ENCODE measurements at regions not wholly inside any gene's neighbourhood (a gene's known extent, or its start where the extent isn't known, plus 50 kb on each side); places are given as distances from the start of the nearest gene placed in this dataset.
A peak's percentile ranks its signal among the peaks of the same experiment; 100 is the strongest.

DNA sequence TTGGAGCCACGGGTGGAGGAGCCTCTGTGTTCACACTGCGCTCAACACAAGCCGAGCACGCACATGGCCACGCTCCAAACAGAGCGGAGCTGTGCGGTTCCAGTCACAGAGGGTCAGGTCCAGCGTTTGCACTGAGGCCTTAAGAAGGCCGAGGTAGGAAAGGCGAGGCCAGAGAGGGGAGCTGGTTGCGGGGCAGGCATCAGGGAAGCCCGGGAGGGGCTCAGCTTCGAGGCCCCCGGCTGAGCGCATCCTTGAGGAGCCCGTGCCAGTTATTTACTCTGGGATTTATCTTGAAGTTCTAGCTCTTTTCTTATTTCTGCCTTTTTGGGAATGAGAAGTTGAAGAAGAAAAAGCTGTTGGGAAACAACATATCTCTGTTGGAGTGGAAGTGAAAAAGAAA, 140.8 kb downstream of the IRX1 start:
- no peak for DNase-seq

DNA sequence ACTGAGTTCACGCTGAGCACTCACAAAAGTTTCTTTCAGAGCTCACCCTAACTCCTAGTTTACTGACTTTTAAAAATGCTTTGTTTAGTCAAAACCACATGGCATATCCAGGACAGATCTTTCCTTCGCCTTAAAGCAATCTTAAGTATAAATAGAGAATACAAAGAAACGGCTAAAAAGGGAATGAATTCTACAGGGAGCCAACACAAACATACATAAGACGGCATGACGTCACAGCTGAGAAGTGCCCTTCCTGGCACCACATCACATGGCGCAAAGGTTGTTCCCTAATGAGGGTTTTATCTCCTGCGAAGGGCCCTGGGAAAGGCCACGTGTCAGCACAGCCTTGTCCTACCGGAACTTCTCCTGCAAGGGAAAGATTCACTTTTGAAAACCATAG, 141.3 kb downstream of the IRX1 start:
- DNase-seq = no peak

DNA sequence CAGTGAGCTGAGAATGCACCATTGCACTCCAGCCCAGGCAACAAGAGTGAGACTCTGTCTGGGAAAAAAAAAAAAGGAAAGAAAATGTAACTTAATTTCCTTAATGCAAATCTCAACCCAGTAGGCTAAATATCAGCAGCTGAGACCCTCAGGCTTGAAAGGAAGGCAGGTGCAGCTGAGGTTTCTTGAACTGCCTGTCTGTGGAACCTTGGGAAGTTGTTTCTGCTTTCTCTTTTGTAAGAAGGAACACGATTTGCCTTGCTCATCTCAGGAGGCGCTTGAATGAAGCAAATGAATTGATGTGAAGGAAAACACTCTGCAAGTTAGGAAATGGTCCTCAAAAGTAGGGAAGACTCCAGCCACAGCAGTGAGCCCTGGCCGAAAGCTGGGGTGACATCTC, 143.3 kb downstream of the IRX1 start:
- no peak for DNase-seq

DNA sequence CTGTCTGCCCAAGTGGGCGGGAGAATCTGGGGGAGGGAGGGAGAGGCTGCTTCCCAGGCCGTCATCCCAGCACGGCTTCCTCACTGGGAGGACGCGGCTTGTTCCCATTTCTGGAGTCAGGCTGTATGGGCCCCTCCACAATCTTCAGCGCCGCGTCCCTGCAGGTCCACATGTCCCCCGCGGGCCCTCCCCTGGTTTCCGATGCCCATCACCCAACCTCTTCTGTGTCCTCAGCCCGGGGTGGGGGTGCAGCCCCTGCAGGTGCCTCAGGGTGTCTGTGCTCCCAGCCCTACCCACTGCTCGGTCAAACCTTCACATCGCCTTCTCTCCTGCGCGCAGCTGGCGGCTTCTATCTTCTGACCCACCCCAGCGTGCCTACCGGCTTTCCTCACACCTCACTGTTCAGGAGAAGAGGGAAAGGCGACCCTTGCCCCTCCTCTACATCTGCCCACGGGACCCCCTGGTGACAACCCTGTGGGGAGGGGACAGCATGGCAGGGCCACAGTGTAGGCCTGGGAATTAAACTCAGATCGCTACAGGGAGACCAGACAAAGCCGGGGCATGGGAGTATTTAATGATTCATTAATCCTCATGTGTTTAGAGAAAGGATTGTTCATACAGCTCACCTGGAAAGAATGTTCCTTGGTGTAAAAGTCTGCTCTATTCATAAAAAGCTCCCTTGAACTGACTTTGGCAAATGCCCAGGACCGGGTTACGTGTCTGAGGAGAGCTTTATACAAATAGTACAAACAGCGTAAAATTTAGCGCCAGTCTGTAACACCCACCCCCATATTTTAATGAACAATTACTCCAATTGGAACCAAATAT, 145.1 kb downstream of the IRX1 start:
- peak; percentile 35 to 36 for DNase-seq

DNA sequence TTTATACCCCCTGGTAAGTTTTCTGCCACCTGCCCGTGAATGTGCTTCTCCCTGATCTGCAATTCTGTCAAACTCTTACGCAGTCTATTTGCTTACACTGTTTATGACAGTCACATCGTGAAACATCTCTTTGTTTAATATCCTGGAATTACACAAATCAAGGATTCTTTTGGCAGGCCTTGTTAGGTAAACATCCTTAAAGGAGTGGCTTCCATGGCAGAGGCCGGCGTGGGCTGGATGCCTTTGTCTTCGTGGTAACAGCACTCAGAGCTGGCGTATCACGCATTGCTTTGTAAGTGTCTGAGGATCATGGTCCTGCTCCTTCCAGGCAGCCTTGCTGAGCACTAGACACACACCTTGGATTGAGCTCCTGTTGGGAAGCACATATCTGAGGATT, 145.7 kb downstream of the IRX1 start:
- no peak for DNase-seq

DNA sequence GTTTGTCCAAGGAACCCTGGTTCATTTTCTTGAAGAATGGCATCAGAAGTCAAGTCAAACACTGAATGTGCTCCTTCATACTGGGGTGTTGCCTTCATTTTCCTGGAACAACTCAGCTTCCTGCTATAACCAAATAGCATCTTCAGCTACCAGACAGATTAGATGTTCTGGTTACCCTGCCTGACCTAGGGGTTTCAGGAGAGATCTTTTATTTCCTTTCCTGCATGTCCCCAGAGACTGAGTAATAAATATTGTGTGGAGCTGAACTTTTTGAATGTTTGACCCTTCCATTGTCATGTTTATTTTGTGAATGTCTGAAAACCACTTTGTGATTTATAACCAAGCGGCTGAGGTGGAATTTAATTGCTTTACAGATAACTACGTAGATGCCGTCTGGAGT, 147.1 kb downstream of the IRX1 start:
- no peak for DNase-seq

DNA sequence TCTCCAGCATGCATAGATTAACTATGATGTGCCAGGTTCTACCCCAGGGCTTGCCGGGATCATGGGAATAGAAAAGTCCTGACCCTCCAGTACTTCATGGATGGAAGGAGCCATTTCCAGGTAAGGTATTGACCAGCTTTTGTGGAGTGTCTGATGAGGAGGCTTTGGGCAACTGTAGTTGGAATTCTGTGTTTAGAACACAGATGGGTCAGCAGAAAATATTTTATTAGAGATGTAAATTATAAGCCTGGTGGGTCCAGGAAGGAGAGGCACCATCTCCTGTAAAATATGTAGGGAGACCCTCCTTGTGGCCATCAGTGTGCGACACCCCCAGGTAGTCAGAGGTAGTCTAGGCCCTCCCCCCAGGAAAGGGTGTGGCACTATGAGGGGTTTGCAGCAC, 156.2 kb downstream of the IRX1 start:
- DNase-seq = no peak

DNA sequence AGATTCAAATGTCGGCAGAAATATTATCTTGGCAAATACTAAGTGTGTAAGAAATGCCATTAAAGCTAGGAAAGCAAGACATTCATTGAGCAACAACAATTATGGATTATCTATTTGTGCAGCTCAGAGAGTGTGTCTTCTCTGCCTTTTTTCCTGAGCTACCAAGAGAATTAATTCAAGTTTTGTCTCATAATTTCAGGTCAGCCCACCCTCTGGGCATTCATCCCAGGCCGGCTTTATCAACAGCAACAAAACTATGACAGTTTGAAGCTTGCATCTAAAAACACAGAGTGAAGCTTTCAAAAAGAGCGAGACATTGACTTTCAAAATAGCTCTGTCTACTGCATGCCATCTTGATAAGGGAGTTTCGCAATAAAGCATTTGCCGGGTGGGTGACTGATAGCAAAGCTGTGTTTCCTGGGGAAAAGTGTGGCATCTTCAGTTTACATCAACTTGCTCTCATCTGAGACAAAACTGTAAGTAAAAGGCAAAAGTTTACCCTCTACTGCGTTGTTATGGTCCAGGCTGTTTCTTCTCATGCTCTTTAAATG, 182.4 kb downstream of the IRX1 start:
- DNase-seq = peak in 1 of 2 donors; percentile 4

DNA sequence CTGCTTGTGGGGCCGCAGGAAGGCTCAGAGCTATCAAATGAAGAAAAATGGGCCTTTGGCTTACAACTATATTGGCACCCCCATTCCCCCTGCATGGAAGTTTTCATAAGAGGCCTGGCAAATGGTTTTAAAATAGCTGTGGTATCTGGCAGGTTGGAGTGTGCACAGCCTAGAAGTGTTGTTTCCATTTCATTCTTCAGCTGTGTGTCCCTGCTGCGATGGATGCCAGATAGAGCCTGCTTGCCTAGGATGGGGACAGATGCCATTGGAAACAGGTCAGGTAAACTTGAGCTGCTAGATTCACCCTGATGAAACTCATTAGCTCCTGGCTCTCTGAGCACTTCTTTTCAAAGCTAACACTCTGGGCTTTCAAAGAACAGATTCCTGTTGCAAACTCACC, 183.3 kb downstream of the IRX1 start:
- no peak for DNase-seq

DNA sequence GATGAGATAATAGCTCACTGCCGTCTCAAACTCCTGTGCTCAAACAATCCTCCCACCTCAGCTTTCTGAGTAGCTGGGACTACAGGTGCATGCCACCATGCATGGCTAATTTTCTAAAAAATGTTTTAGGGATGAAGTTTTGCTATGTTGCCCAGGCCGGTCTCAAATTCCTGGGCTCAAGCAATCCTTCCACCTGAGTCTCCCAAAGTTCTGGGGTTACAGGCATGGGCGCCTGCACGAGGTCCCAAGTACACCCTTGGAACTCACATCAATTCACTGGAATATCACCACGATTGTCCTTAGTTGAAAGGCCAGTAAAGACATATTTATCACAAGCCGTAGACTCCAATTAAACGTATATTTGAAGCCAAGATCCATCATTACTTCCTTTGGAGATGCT, 184.6 kb downstream of the IRX1 start:
- no peak for DNase-seq

DNA sequence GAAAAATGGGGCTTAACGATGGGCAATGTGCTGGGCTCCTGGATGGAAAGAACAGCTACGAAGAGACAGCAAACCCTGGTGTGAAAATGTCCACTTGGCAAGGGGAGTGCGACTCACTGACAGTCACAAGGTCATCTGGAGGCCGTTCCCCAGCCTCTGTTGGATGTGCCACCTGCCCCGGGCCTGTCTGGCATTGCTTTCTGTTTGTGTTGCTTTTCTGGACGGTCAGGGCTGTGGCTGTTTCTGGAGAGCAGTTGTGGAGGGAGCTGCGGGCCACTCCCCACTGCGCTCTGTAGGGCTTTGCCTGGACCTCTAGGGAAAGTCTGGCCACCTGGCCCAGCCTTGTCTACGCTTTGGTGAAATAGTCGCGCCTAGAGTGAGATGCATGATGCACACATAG, 185.3 kb downstream of the IRX1 start:
- no peak for DNase-seq

DNA sequence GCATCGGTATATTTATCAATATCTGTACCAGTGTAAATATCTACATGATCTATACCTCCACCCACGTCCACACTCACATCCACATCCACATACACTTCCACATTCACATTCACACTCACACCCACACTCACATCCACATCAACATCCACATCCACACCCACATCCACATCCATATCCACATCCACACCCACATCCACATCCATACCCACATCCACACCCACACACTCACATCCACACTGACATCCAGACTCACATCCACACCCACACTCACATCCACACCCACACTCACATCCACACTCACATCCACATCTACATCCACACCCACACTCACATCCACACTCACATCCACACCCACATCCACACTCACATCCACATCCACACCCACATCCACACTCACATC, 189.2 kb downstream of the IRX1 start:
- no peak for DNase-seq

DNA sequence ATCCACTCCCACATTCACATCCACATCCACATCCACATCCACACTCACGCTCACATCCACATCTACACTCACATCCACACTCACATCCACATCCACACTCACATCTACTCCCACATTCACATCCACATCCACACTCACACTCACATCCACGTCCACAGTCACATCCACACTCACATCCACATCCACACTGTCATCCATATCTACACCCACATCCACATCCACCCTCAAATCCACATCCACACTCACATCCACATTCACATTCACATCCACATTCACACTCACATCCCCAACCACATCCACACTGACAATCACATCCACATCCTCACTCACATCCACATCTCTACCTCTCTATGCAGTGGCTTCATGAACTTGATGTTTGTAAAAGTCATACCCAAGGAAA, 190.5 kb downstream of the IRX1 start:
- DNase-seq = no peak

DNA sequence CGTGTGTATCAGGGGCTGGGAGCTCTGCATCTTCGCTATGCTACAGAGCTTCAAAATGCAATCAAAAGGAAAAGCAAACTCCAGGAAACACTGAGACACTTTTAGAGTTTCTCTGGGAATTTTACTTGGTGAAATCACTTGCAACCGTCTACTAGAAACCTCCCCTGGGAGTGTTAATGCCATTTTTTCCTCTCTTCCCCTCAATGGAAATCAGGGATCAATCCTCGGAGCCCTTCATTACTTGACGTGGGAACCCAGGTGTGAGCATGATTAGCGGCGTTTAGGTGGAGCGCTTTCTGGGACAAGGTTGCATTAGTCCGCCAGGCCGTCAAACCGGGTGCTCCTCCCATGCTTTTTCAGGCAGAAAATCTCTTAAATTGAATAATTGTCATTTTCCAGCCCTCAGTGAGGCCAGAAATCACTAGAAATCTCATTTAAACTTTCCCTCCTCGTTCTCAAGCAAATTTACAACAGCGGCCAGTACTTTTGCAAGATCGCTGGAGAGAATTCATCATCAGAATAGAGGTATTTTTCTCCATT, 191.3 kb downstream of the IRX1 start:
- no peak for DNase-seq

DNA sequence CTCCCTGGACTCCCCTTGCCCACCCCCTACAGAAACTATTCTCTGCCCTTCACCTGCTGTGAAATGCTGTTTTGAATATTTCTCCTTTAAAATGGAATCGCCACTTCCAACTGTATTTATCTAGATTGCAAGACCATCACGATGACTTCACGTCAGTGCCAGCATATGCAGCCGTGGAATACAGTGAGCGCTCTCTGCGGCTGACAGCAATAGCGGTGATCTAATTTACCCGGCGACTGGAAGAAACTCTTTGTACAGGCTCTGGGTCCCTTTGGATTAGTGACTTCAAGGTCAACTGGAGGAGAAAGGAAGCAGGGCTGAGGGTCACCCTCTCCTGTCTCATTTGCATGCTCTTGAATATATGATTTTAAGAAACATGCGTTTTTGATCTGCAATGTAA, 192.0 kb downstream of the IRX1 start:
- DNase-seq = no peak

DNA sequence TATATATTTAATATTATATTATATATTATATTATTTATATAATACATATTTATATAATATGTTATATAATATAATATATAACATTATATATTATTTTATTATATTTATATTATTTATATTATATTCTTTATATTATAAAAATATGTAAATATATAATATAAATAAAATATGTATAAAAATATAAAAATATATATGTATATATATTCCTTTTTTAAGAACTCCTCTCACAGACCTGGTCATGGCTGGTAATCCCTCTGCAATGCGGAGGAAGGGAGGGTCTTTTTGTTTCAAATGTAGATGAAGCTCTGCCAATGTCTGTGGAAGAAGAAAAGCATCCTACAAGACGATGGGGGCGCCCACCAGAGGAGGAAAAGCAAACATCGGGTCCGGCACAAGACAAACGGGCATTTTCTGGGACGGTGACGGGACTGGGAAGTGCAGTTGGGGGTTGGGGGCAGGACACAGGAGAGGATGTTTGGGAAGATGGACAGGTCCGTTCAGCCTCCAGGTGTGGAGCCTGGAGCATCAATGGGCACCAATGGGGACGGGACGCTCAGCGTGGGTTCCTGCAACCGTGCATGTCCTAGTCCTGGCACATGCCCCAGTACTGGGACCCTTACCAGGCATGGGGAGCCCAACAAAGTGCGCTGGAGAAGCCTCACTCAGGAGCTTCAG, 194.0 kb downstream of the IRX1 start:
- DNase-seq = no peak

DNA sequence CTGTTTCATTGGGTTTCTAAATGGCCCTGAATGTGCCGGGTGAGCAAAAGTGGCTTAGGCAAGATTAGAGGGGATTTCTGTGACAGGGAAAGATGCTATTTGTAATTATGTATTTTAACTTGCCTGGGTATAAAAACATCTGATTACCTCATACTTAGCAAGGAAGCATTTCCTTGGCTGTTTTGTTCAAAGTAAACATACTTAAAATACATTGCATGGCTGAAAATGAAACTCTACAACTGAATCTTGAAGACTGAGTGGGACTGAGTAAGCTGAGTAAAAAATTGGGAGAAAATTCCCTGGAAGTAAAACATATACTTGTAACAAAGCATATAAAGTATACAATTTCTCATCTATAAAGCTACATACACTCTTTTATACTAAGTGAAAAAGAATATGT, 197.5 kb downstream of the IRX1 start:
- no peak for DNase-seq

DNA sequence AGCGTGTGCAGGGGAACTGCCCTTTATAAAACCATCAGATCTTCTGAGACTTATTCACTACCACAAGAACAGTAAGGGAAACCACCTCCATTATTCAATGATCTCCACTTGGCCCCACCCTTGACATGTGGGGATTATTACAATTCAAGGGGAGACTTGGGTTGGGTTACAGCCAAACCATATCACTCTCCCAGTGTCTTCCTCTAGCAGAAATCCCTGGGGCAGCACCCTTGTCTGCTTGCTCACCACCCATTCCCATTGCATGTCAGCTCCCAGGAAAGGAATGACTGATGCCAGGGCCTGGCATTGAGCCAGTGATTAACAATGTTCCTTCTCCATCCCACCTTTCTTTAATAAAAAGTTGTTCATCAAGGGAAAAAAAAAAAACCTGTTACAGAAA, 199.0 kb downstream of the IRX1 start:
- DNase-seq = no peak

DNA sequence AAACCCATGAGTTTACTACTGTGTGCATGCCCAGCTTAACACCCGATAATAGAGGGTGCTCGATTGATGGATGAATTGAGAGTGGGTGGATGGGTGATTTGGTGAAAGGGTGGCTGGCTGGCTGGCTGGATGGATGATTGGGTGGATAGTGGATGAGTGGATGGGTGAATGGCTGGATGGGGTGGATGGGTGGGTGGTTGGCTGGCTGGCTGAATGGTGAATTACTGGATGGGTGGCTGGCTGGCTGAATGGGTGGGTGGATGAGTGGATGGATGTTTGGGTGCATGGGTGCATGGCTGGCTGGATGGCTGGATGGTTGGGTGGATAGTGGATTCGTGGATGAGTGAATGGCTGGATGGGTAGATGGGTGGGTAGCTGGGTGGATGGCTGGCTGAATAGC, 201.1 kb downstream of the IRX1 start:
- no peak for DNase-seq

DNA sequence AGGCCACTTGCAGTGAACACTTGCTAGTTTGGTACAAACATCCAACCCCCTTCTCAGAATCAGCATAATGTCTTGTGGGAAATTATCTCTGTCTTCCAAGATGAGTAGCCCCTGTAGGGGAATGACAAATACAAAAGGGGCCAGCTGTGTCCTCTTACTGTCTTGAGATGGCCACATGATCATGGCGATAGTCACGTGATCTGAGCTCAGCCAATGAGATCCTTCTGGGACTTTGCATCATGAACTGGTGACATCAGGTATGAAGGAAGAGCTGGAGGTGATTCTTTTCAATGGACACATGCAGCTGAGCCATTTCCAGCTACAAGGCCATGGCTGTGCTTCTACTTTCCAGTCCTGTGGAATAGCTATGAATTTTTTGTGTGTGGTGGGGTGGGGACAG, 206.3 kb downstream of the IRX1 start:
- no peak for DNase-seq

DNA sequence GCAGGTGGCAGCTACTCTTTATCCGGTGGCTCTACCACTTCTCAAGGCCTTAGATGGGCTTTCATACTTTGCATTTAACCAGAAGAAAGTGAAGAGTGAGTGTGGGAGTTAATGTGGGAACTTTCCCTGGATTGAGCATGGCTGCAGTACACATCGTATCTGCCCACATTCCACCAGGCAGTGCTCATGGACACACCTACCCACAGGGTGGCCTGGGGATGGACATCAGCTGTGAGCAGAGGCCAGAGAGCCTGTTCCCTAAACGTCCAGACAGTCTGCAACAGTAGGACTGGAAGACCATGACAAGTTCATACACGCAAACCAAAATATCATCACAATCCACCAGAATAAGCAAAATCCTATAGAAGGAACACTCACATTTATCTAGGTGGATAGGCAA, 213.8 kb downstream of the IRX1 start:
- no peak for DNase-seq

DNA sequence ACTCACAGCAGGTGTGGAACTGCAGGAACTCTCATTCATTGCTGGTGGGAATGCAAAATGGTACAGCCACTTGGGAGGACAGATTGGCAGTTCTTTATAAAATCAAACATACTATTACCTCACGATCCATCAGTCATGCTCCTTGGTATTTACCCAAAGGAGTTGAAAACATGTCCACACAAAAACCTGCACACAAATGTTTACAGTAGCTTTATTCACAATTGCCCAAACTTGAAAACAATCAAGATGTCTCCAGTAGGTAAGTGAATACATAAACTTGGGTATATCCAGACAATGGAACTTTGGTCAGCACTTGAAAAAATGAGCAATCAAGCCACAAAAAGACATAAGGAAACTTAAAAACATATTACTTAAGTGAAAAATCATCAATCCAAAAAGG, 215.5 kb downstream of the IRX1 start:
- DNase-seq = no peak

DNA sequence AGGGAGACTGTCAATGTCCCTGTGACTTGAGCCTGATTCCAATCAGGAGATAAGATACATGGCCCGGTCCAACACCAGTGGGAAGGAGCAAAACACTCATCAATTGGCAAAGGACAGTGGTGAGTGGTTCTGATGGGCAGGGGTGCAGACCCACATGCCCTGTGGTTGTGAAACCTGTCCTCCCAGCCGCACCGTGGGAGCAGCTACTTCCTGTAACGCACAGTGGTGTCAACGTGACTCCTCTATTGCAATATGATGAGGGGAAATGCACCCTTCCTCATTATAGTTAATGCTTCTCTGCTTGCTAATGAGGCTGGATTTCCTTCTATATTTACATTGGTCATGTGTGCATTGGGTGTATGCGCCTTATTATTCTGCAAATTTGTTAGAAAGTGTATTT, 223.0 kb downstream of the IRX1 start:
- DNase-seq = no peak

Measured in right lung (tissue), 2 donors.